Lower leg skin (tissue), 4 donors: ENCODE measurements at regions not wholly inside any gene's neighbourhood (a gene's known extent, or its start where the extent isn't known, plus 50 kb on each side); places are given as distances from the start of the nearest gene placed in this dataset.

Experiments used
- DNase-seq, 2 donors: peaks; one replicate each; pipeline ENCODE4 v3.0.0-alpha.2; 2019; ENCODE audit warnings: low spot score in 2 of 2
- H3K4me3 ChIP-seq: fragments of 200-600 bp; sonication (generic); 2 replicates; pipeline ENCODE4 v1.5.1; 2017; ENCODE audit warnings: mild to moderate bottlenecking, low read depth; ENCODE audit not compliant: poor library complexity, severe bottlenecking
- POLR2A ChIP-seq, 2 donors: fragments of 450-650 bp; IDR thresholded peaks; one replicate each; pipeline ENCODE4 v1.6.1; 2016 to 2017; ENCODE audit warnings: antibody characterized with exemption in 2 of 2, mild to moderate bottlenecking in 1 of 2, moderate library complexity in 1 of 2
- WGBS, 2 donors: methylation state at CpG; one replicate each; pipeline ENCODE4 v1.1.5; 2018; 5-methylcytosine and 5-hydroxymethylcytosine counted together
- intact Hi-C: fragments of 100-400 bp; cut with DNase I; formaldehyde crosslinking; loops from one replicate; pipeline ENCODE4 v1.15.0; 2023; ENCODE audit warnings: low total_unique reads
- TF ChIP-seq, protein P1 (sequence below), 3 donors: fragments of 450-650 bp; IDR thresholded peaks; one replicate each; pipeline ENCODE4 v1.5.1; 2016; ENCODE audit warnings: antibody characterized with exemption in 3 of 3, mild to moderate bottlenecking in 3 of 3, moderate library complexity in 2 of 3

DNA sequence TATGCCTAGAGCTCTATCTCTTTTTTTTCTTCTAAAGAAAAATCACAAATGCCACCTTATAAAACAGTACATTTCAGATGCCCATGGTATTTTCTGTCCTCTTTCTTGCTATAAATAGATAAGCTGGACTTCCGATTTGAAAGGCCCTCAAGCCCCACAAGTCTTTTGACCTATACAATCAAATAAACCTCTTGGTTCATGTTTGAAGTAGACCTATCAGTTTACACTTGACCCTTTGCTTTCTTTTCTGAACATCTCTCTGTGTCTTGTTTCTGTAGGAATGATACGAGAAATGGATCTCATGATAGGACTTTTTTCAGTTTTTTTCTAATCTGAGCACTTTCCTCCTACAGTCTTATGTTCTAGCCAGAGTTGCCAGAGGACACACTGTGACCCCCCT is 327.2 kb downstream of the SOX9 start:
- TF ChIP-seq, protein P1, sequence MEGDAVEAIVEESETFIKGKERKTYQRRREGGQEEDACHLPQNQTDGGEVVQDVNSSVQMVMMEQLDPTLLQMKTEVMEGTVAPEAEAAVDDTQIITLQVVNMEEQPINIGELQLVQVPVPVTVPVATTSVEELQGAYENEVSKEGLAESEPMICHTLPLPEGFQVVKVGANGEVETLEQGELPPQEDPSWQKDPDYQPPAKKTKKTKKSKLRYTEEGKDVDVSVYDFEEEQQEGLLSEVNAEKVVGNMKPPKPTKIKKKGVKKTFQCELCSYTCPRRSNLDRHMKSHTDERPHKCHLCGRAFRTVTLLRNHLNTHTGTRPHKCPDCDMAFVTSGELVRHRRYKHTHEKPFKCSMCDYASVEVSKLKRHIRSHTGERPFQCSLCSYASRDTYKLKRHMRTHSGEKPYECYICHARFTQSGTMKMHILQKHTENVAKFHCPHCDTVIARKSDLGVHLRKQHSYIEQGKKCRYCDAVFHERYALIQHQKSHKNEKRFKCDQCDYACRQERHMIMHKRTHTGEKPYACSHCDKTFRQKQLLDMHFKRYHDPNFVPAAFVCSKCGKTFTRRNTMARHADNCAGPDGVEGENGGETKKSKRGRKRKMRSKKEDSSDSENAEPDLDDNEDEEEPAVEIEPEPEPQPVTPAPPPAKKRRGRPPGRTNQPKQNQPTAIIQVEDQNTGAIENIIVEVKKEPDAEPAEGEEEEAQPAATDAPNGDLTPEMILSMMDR (IDR thresholded peaks at IDR 0.05), result no peak
- no peak for TF ChIP-seq POLR2A (IDR thresholded peaks at IDR 0.05)
- 84 to 85% methylated on average over 2 of the region's 2 CpGs for WGBS, 2 donors
- H3K4me3 ChIP-seq, result no peak overlapping the region
- intact Hi-C loops, result no loop called here
- DNase-seq, result no peak

DNA sequence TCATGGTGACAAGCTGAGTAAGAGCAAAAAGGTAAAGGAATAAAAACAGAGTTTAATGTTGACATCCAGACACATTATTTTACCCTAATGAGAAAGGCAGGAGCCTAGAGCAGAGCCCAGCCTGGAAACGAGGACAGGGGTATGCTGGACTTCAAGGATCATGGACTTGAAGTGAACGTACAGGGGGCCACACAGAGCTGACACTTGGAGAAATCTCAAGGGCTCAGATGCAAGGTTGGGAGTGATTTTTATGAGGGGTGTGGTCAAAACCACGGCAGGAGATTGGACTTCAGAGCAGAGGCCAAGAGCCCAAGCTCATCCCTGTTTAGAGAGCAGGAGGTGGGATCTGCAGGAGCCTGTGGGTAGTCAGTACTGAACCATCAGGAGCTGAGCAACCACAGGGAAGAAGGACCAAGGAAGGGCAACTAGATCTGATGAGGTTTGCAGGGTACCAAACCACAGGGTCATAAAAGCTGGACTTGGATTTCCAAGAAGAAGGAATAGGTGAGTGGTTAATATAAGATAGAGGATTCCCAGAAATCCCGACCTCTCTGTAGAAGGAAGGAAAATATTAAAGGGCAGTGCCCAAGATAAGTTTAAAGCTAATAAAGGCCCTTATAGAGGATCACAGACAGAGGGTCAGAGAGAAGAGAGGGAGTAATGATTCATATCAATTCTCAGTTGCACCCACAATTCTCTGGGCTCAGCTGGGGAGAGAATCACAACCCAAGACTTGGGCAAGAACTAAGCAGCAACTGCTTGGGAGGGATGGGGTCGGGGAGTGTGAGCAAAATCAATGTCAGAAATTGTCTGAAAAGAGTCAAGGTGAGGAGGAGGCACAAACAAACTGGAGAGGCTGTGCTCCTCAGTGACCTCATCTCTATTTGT is 331.7 kb downstream of the SOX9 start:
- intact Hi-C loops, result no loop called here
- DNase-seq, result no peak
- H3K4me3 ChIP-seq, result no peak overlapping the region
- 67 to 72% methylated on average over 5 of the region's 5 CpGs for WGBS, 2 donors
- no peak for TF ChIP-seq POLR2A (IDR thresholded peaks at IDR 0.05)
- TF ChIP-seq, protein P1 (IDR thresholded peaks at IDR 0.05), result no peak

GRCh38 chr17:72454342-72454741 is 333.5 kb downstream of the SOX9 start:
- WGBS, 2 donors, result 90 to 94% methylated on average over 4 of the region's 4 CpGs
- intact Hi-C loops, result no loop called here
- no peak overlapping the region for H3K4me3 ChIP-seq
- DNase-seq, result no peak
- TF ChIP-seq POLR2A (IDR thresholded peaks at IDR 0.05), result no peak

DNA sequence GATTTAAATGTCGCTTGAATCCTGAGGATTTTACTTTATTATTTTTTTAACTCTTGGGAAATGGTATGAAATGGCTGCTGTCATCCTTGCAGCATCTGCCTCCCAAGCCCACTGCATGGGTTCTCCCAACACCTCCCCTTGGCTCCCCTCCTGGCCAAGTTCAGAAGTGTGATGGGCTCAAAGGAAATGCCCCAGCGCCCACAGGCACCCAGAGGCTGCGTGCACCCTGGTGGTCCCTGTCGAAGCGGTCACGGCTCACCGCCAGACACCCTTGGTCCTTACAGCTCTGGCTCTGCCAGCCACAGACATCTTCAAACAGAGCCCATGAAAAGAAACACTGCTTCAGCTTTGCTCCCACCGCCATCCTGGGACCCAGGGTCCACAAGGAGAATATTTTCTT is 334.7 kb downstream of the SOX9 start:
- intact Hi-C loops, result no loop called here
- TF ChIP-seq POLR2A (IDR thresholded peaks at IDR 0.05), result no peak
- TF ChIP-seq, protein P1 (IDR thresholded peaks at IDR 0.05), result no peak
- WGBS, 2 donors, result 76 to 83% methylated on average over 8 of the region's 8 CpGs
- H3K4me3 ChIP-seq, result no peak overlapping the region
- no peak for DNase-seq

DNA sequence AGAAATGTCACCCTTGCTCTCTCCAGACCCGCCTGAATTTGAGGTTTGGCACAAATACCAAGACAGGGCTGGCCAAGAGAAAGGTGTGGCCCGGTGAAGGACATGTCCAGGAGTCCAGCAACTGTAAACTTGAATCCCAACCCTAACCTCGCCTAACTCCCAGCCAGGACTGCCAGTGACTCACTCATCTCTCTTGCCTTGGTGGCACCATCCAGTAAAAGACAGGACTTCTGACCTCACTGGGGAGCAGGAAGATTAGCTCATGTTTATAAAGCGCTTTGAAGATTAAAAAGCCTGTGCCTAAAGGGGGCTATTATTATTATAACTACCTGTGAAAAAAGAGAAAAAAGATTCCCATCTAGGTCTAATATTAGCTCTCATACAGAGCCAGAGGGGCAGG is 335.3 kb downstream of the SOX9 start:
- intact Hi-C loops, result no loop called here
- DNase-seq, result no peak
- 64 to 73% methylated on average over 4 of the region's 4 CpGs for whole genome bisulfite sequencing, 2 donors
- TF ChIP-seq, protein P1 (IDR thresholded peaks at IDR 0.05), result no peak
- TF ChIP-seq POLR2A (IDR thresholded peaks at IDR 0.05), result no peak
- no peak overlapping the region for H3K4me3 ChIP-seq

- intact Hi-C loops, result no loop called here
- 69 to 78% methylated on average over 5 of the region's 5 CpGs for WGBS, 2 donors
- no peak overlapping the region for H3K4me3 ChIP-seq
- no peak for DNase-seq
- TF ChIP-seq POLR2A (IDR thresholded peaks at IDR 0.05), result no peak
- TF ChIP-seq, protein P1 (IDR thresholded peaks at IDR 0.05), result no peak
Observed at GRCh38 chr17:72457712-72458111, 336.9 kb downstream of the SOX9 start.
